Heart right ventricle (tissue), 16 donors: ENCODE measurements at regions not wholly inside any gene's neighbourhood (a gene's known extent, or its start where the extent isn't known, plus 50 kb on each side); places are given as distances from the start of the nearest gene placed in this dataset.

Experiments used
- ATAC-seq, 8 donors: fragments of 200-7000 bp; cut with Tn5 transposase; one replicate each; pipeline ENCODE4 v1.9.1; 2020; ENCODE audit warnings: mild to moderate bottlenecking in 8 of 8, moderate library complexity in 8 of 8, moderate number of reproducible peaks in 1 of 8
- DNase-seq, 2 donors: peaks; one replicate each; pipeline ENCODE4 v3.0.0-alpha.2; 2020
- H3K27ac ChIP-seq, 10 donors: fragments of 200-600 bp; sonication (generic) in 2 of 10; one replicate each; pipeline versions ENCODE4 v1.5.0 to v1.8.0; 2020 to 2022; ENCODE audit warnings: mild to moderate bottlenecking in 3 of 10
- H3K27me3 ChIP-seq, 7 donors: fragments of 200-600 bp; one replicate each; pipeline ENCODE4 v1.8.0; 2021 to 2022; ENCODE audit warnings: mild to moderate bottlenecking in 2 of 7
- H3K36me3 ChIP-seq, 9 donors: fragments of 200-600 bp; sonication (generic) in 1 of 9; one replicate each; pipeline versions ENCODE4 v1.5.0 to v1.8.0; 2020 to 2022; ENCODE audit warnings: mild to moderate bottlenecking in 2 of 9
- H3K4me1 ChIP-seq, 9 donors: fragments of 200-600 bp; sonication (generic) in 1 of 9; one replicate each; pipeline versions ENCODE4 v1.5.0 to v1.8.0; 2020 to 2022; ENCODE audit warnings: mild to moderate bottlenecking in 4 of 9
- H3K4me3 ChIP-seq, 10 donors: fragments of 200-600 bp; sonication (generic) in 2 of 10; one replicate each; pipeline versions ENCODE4 v1.5.0 to v1.8.0; 2020 to 2022; ENCODE audit warnings: mild to moderate bottlenecking in 7 of 10, moderate library complexity in 2 of 10
- H3K9me3 ChIP-seq, 11 donors: fragments of 200-600 bp in 10 of 11; sonication (generic) in 2 of 11; one replicate each; pipeline versions ENCODE4 v1.5.0 to v1.8.0; 2013 to 2022; ENCODE audit warnings: mild to moderate bottlenecking in 2 of 11, control low read depth in 1 of 11, moderate library complexity in 1 of 11
- CTCF ChIP-seq, 9 donors: fragments of 200-600 bp; sonication (generic) in 2 of 9; IDR thresholded peaks; one replicate each; pipeline versions ENCODE4 v1.5.0 to v1.8.0; 2021 to 2022; ENCODE audit warnings: antibody characterized with exemption in 9 of 9, mild to moderate bottlenecking in 5 of 9, moderate library complexity in 1 of 9
- WGBS, 2 donors: extraction: QIAGEN DNeasy Blood & Tissue Kit; methylation state at CpG; one replicate each; pipeline ENCODE4 v1.1.7; 2013; ENCODE audit warnings: inconsistent platforms in 1 of 2; 5-methylcytosine and 5-hydroxymethylcytosine counted together
- intact Hi-C, 10 donors: fragments of 100-400 bp; cut with DNase I; formaldehyde crosslinking; loops; one replicate each; pipeline versions ENCODE4 v1.11.1 to v1.14.2; 2022
- donor health status: Arrhythmogenic right ventricular cardiomyopathy.
- donor health status: ischemic (EF 13 %, LVEDD 7.1; RV severe dilation, severe dysfunction).
- donor health status: healthy with polysubstance abuse.
- donor health status: DM: no; HTN: yes; CAD: no.
- donor health status: DM: no; HTN: no; CAD: no.
- donor health status: ischemic (EF 25% LVEDD 6.9; RV normal size, moderate dysfunction).
- donor health status: ischemic (EF 25% LVEDD 5.7; RV mildly dilated, moderate dysfunction).
- donor health status: healthy.
- donor health status: DM: yes; HTN: yes; CAD: no.
- donor health status: Ischemic cardiomyopathy.
- donor health status: ischemic (EF 35%, LVEDD 5.7; RV mildly dilated, moderate dysfunction).
- donor health status: nonischemic (EF 11% LVEDD 7.7; RV severe dilation, severe dysfunction).
- donor health status: DM: yes; HTN: yes; CAD: no.
- donor health status: PGD.
- donor health status: ischemic (EF 29% LVEDD 5.4; RV normal size, mild dysfunction).
- donor health status: nonischemic (EF 23%, LVEDD 6.1; RV moderate dilation, normal function).

- H3K27me3 ChIP-seq: no peaks in the 10 kb centered on the region
- TF ChIP-seq CTCF (IDR thresholded peaks at IDR 0.05): no peak
- H3K27ac ChIP-seq: no peak overlapping the region
- WGBS, 2 donors: 45 to 71% methylated on average over 2 of the region's 2 CpGs
- H3K4me1 ChIP-seq: no peaks in the 10 kb centered on the region
- DNase-seq: no peak
- no peak overlapping the region for H3K4me3 ChIP-seq
- no peaks in the 10 kb centered on the region for H3K9me3 ChIP-seq
- ATAC-seq: no peak
- intact Hi-C loops: no loop called here
- H3K36me3 ChIP-seq: no peaks in the 10 kb centered on the region
These were observed 460.9 kb upstream of the ADAMTS9 start for GRCh38 chr3:65148687-65149086.

GRCh38 chr3:65146179-65146578, 458.4 kb upstream of the ADAMTS9 start:
- ATAC-seq (no peak), DNase-seq (no peak)
- Histone ChIP-seq H3K36me3 (no peaks in the 10 kb centered on the region), H3K27me3 (no peaks in the 10 kb centered on the region), H3K4me1 (no peaks in the 10 kb centered on the region), H3K27ac (no peak overlapping the region), H3K9me3 (no peaks in the 10 kb centered on the region), H3K4me3 (no peak overlapping the region)
- no peak for TF ChIP-seq CTCF (IDR thresholded peaks at IDR 0.05)
- intact Hi-C loops: no loop called here
- 67 to 68% methylated on average over 3 of the region's 3 CpGs for WGBS, 2 donors

- ATAC-seq (no peak), DNase-seq (no peak)
- Histone ChIP-seq H3K4me1 (no peaks in the 10 kb centered on the region), H3K4me3 (no peak overlapping the region), H3K27ac (no peak overlapping the region), H3K36me3 (no peaks in the 10 kb centered on the region), H3K27me3 (no peaks in the 10 kb centered on the region), H3K9me3 (no peaks in the 10 kb centered on the region)
- WGBS, 2 donors: 88 to 96% methylated on average over 1 of the region's 1 CpG
- intact Hi-C loops: no loop called here
- TF ChIP-seq CTCF (IDR thresholded peaks at IDR 0.05): no peak
These were observed 457.9 kb upstream of the ADAMTS9 start for GRCh38 chr3:65145680-65146079.

GRCh38 chr3:65144791-65145351, 457.1 kb upstream of the ADAMTS9 start:
- Histone ChIP-seq H3K27ac (no peak overlapping the region), H3K9me3 (no peaks in the 10 kb centered on the region), H3K27me3 (no peaks in the 10 kb centered on the region), H3K36me3 (no peaks in the 10 kb centered on the region), H3K4me1 (no peaks in the 10 kb centered on the region), H3K4me3 (no peak overlapping the region)
- ATAC-seq (no peak), DNase-seq (no peak)
- intact Hi-C loops: no loop called here
- no peak for TF ChIP-seq CTCF (IDR thresholded peaks at IDR 0.05)

- H3K27me3 ChIP-seq: no peaks in the 10 kb centered on the region
- no peak for ATAC-seq
These were observed 454.7 kb upstream of the ADAMTS9 start for GRCh38 chr3:65142456-65142855.

More at GRCh38 chr3:65142456-65142855, 454.7 kb upstream of the ADAMTS9 start:
- intact Hi-C loops: no loop called here
- no peak overlapping the region for H3K4me3 ChIP-seq
- DNase-seq: no peak
- no peaks in the 10 kb centered on the region for H3K9me3 ChIP-seq
- no peak for TF ChIP-seq CTCF (IDR thresholded peaks at IDR 0.05)
- no peaks in the 10 kb centered on the region for H3K4me1 ChIP-seq
- H3K27ac ChIP-seq: no peak overlapping the region
- H3K36me3 ChIP-seq: no peaks in the 10 kb centered on the region
